DND-41 (cell line): ENCODE measurements at regions not wholly inside any gene's neighbourhood (a gene's known extent, or its start where the extent isn't known, plus 50 kb on each side); places are given as distances from the start of the nearest gene placed in this dataset.

ENCODE experiments used
- ATAC-seq: fragments of 200-7000 bp; cut with Tn5 transposase; 3 replicates; pipeline ENCODE4 v1.9.1; 2021; ENCODE audit warnings: low read depth; ENCODE audit not compliant: insufficient read depth
- DNase-seq: peaks from one replicate; pipeline ENCODE4 v3.0.0-alpha.2; 2020
- H2AFZ ChIP-seq: 2 replicates; pipeline ENCODE4 v1.6.0; 2012; ENCODE audit warnings: low read depth, low read length
- H3K27ac ChIP-seq: 2 replicates; pipeline ENCODE4 v1.5.1; 2012; ENCODE audit warnings: low read length, inconsistent platforms
- H3K27me3 ChIP-seq: fragments of 200-600 bp; sonication (generic); 2 replicates; pipeline ENCODE4 v1.6.0; 2012; ENCODE audit warnings: low read length, mild to moderate bottlenecking, inconsistent platforms; ENCODE audit not compliant: insufficient read depth, poor library complexity
- H3K36me3 ChIP-seq: 2 replicates; pipeline ENCODE4 v1.5.1; 2012; ENCODE audit warnings: low read length, inconsistent platforms; ENCODE audit not compliant: insufficient read depth
- H3K4me1 ChIP-seq: 2 replicates; pipeline ENCODE4 v1.5.1; 2012; ENCODE audit warnings: mild to moderate bottlenecking, low read length; ENCODE audit not compliant: insufficient read depth
- H3K4me2 ChIP-seq: 2 replicates; pipeline ENCODE4 v1.6.0; 2012; ENCODE audit warnings: mild to moderate bottlenecking, moderate library complexity, low read length, inconsistent platforms; ENCODE audit not compliant: insufficient read depth
- H3K4me3 ChIP-seq, 2 experiments: fragments of 200-600 bp in 1 of 2; shearing (Covaris generic) in 1 of 2; 2 replicates each; pipeline ENCODE4 v1.5.1; 2012 to 2016; ENCODE audit warnings: inconsistent platforms in 2 of 2, low read length in 2 of 2, mild to moderate bottlenecking in 2 of 2, low read depth in 1 of 2, moderate library complexity in 1 of 2
- H3K79me2 ChIP-seq: 2 replicates; pipeline ENCODE4 v1.6.0; 2012; ENCODE audit warnings: low read length, inconsistent platforms; ENCODE audit not compliant: insufficient read depth
- H3K9ac ChIP-seq: 2 replicates; pipeline ENCODE4 v1.6.0; 2012; ENCODE audit warnings: low read depth, mild to moderate bottlenecking, inconsistent platforms, low read length, moderate library complexity
- H3K9me3 ChIP-seq: 2 replicates; pipeline ENCODE4 v1.5.1; 2012; ENCODE audit warnings: low read length, moderate library complexity, mild to moderate bottlenecking, inconsistent platforms; ENCODE audit not compliant: insufficient read depth, severe bottlenecking
- H4K20me1 ChIP-seq: 2 replicates; pipeline ENCODE4 v1.6.0; 2012; ENCODE audit warnings: low read length; ENCODE audit not compliant: insufficient read depth
- EZH2 ChIP-seq: IDR thresholded peaks from 3 replicates; pipeline ENCODE4 v1.6.1; 2012; ENCODE audit warnings: borderline replicate concordance, low read depth, mild to moderate bottlenecking, moderate library complexity, low read length, inconsistent platforms; ENCODE audit not compliant: severe bottlenecking
- TF ChIP-seq, protein P1 (sequence below): IDR thresholded peaks from 2 replicates; pipeline ENCODE4 v1.5.1; 2012; ENCODE audit warnings: borderline replicate concordance, low read length, moderate library complexity, mild to moderate bottlenecking; ENCODE audit not compliant: poor library complexity, severe bottlenecking; ENCODE audit errors: extremely low read depth

DNA sequence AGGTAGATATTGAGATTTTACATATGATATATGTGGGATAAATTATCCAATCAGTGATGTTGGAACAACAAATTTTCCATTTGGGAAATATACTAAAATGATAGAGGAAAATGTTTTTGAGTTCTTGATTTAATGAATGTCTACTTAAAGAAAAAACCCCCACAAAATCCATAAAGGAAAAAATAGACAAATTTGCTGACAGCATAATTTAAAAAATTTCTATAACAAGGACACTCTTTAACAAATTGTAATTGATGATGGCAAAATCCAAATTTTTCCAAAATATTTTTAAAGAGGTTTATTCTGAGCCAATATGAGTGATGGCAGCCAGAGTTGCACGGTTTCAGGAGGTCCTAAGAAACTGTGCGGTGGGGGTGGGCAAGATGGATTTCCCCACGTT, 51.9 kb upstream of the RHOU start:
- no peaks in the 10 kb centered on the region for H3K36me3 ChIP-seq
- peaks cover 6% of the 10 kb centered on the region for H3K27me3 ChIP-seq
- H3K9me3 ChIP-seq, result no peaks in the 10 kb centered on the region
- no peaks in the 10 kb centered on the region for H3K79me2 ChIP-seq
- H3K9ac ChIP-seq, result no peak overlapping the region
- no peak overlapping the region for H3K4me3 ChIP-seq
- DNase-seq (no peak), ATAC-seq (no peak)
- H2AFZ ChIP-seq, result no peak overlapping the region
- H3K4me1 ChIP-seq, result no peaks in the 10 kb centered on the region
- H3K4me2 ChIP-seq, result no peak overlapping the region
- H4K20me1 ChIP-seq, result no peaks in the 10 kb centered on the region
- TF ChIP-seq EZH2, result no peak
- TF ChIP-seq, protein P1, sequence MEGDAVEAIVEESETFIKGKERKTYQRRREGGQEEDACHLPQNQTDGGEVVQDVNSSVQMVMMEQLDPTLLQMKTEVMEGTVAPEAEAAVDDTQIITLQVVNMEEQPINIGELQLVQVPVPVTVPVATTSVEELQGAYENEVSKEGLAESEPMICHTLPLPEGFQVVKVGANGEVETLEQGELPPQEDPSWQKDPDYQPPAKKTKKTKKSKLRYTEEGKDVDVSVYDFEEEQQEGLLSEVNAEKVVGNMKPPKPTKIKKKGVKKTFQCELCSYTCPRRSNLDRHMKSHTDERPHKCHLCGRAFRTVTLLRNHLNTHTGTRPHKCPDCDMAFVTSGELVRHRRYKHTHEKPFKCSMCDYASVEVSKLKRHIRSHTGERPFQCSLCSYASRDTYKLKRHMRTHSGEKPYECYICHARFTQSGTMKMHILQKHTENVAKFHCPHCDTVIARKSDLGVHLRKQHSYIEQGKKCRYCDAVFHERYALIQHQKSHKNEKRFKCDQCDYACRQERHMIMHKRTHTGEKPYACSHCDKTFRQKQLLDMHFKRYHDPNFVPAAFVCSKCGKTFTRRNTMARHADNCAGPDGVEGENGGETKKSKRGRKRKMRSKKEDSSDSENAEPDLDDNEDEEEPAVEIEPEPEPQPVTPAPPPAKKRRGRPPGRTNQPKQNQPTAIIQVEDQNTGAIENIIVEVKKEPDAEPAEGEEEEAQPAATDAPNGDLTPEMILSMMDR, result no peak
- no peak overlapping the region for H3K27ac ChIP-seq

DNA sequence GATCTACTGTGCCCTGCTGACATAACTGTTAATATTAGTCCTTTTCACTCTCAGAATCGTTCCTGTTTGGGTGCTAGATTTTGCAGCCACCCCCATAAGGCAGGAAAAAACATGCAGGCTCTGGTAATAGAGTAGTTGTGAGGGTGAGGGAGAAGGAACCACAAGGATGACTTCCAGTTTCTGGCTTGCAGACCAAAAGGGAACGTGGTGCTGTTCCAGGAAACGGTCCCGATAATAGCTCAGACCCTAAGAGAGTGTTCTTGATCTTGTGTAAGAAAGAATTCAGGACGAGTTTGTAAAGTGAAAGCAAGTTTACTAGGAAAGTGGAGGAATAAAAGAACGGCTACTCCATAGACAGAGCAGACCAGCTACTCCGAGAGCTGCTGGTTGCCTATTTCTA, 50.7 kb upstream of the RHOU start:
- Histone ChIP-seq H3K27ac (no peak overlapping the region), H3K36me3 (no peaks in the 10 kb centered on the region), H3K9ac (no peak overlapping the region), H3K4me2 (no peak overlapping the region), H2AFZ (no peak overlapping the region), H3K79me2 (no peaks in the 10 kb centered on the region), H3K4me1 (no peaks in the 10 kb centered on the region), H3K9me3 (no peaks in the 10 kb centered on the region), H3K27me3 (peaks cover 6% of the 10 kb centered on the region), H3K4me3 (no peak overlapping the region), H4K20me1 (no peaks in the 10 kb centered on the region)
- DNase-seq, result no peak
- no peak for ATAC-seq
- TF ChIP-seq, protein P1, result no peak
- TF ChIP-seq EZH2, result no peak

DNA sequence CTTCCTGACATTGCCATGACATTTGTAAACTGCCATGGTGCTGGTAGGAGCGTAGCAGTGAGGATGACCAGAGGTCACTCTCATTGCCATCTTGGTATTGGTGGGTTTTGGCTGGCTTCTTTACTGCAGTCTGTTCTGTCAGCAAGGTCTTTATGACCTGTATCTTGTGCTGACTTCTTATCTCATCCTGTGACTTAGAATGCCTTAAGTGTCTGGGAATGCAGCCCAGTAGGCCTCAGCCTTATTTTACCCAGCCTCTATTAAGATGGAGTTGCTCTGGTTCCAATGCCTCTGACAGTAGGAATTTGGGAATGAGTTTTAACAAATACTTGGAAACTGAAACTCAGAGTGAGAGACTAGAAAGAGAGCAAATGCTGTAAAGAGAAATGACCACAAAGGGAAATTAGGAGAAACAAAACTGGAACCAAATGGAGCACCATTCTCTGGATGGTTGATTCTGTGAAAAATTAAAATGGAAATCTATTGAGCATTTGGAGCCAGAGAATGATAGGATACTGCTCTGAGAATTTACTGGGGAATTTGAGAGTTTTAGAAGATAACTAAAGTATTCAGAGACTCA, 50.1 kb upstream of the RHOU start:
- Histone ChIP-seq H4K20me1 (no peaks in the 10 kb centered on the region), H2AFZ (no peak overlapping the region), H3K4me1 (no peaks in the 10 kb centered on the region), H3K36me3 (no peaks in the 10 kb centered on the region), H3K9ac (no peak overlapping the region), H3K9me3 (no peaks in the 10 kb centered on the region), H3K79me2 (no peaks in the 10 kb centered on the region), H3K27me3 (peaks cover 6% of the 10 kb centered on the region), H3K4me3 (no peak overlapping the region), H3K4me2 (no peak overlapping the region), H3K27ac (no peak overlapping the region)
- ATAC-seq (no peak), DNase-seq (no peak)
- TF ChIP-seq, protein P1, result no peak
- no peak for TF ChIP-seq EZH2
